AG10803 (cell line): ENCODE measurements at regions not wholly inside any gene's neighbourhood (a gene's known extent, or its start where the extent isn't known, plus 50 kb on each side); places are given as distances from the start of the nearest gene placed in this dataset.

ENCODE experiments used
- DNase-seq: peaks from one replicate; pipeline ENCODE4 v3.0.0; 2010; ENCODE audit warnings: low read depth
- H3K4me3 ChIP-seq: 2 replicates; pipeline ENCODE4 v1.5.1; 2011; ENCODE audit warnings: mild to moderate bottlenecking, low read length, control low read depth
- CTCF ChIP-seq: conservative IDR thresholded peaks from 2 replicates; pipeline ENCODE4 v1.5.1; 2011; ENCODE audit warnings: mild to moderate bottlenecking, low read length, control low read depth, inconsistent platforms

GRCh38 chr2:156818221-156818620 is 382.0 kb downstream of the GPD2 start:
- H3K4me3 ChIP-seq, result no peak overlapping the region
- DNase-seq, result no peak
- no peak for TF ChIP-seq CTCF

- H3K4me3 ChIP-seq, result no peak overlapping the region
- TF ChIP-seq CTCF, result no peak
- DNase-seq, result no peak
Measured at GRCh38 chr2:156818944-156819343, 382.8 kb downstream of the GPD2 start.

- TF ChIP-seq CTCF, result no peak
- H3K4me3 ChIP-seq, result no peak overlapping the region
- DNase-seq, result peak; percentile 81
Measured at GRCh38 chr2:156826341-156826933, 390.3 kb downstream of the GPD2 start.

- TF ChIP-seq CTCF, result no peak
- no peak overlapping the region for H3K4me3 ChIP-seq
- DNase-seq, result no peak
Measured at GRCh38 chr2:156834431-156834830, 398.3 kb downstream of the GPD2 start.

GRCh38 chr2:156837635-156838370 is 401.6 kb downstream of the GPD2 start:
- H3K4me3 ChIP-seq, result no peak overlapping the region
- TF ChIP-seq CTCF, result no peak
- DNase-seq, result no peak

- H3K4me3 ChIP-seq, result no peak overlapping the region
- no peak for DNase-seq
- TF ChIP-seq CTCF, result no peak
Measured at GRCh38 chr2:156841321-156841720, 405.1 kb downstream of the GPD2 start.
